HG03378 (cell line): ENCODE measurements at regions not wholly inside any gene's neighbourhood (a gene's known extent, or its start where the extent isn't known, plus 50 kb on each side); places are given as distances from the start of the nearest gene placed in this dataset.

Experiments used
- ATAC-seq: cut with Tn5 transposase; IDR thresholded peaks from one replicate; pipeline ENCODE4 v1.9.1; 2021; ENCODE audit warnings: mild to moderate bottlenecking, moderate library complexity; ENCODE audit not compliant: unreplicated experiment

GRCh38 chr2:180662941-180663471 lies 317.4 kb upstream of the UBE2E3 start:
- ATAC-seq, result no peak

GRCh38 chr2:180662521-180662920 lies 317.9 kb upstream of the UBE2E3 start:
- ATAC-seq, result no peak

DNA sequence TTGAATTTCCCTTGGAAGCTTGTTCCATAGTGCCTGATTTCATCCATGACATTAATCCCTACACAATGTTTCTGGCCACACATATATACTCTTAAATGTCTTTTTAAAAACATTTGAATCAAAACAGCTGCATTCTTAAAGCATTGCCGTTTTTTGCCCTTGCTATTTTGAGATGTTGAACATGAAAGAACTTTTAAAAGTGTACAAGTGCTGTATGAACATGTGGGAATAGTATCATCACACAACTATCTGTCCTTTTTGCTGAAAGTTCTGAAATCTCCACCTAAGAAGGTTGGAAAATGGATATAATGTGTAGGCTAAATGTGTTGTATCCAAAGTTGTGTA lies 318.7 kb upstream of the UBE2E3 start:
- ATAC-seq, result no peak

DNA sequence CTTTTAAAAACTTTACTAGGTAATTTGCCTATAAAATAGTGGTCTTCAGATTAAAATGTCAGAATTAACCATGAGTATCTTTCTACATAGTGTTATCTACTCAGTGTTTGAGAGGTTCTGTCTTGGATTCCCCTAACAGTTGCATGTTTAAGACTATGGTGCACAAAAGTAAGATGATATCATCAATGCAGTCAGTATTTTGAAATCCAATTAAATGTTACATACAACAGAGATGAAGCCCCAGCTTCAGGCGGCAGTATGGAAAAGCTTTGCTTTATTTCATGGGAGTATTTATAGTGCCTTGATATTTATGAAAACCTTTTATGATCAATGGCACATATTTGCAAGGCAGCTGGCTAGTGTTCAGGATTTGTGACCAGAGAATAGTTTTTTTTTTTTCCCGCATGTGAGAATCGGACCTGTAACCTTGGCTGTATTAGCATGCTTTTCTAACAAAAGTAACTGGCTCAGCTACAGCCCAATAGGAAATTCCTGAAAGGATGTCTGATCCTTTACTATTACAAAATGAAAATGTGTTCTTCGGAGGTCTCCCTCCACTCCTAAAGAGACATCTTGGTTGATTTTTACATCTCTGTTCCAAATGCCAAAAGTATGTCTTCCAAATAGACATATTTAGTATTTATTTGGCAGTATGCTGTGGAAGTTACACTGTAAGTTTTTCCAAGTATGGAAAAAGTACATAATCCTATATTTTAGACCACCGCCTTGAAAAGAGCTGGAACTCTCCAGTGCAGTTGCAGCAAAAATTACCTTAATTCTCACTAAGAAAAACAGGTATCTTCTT lies 319.3 kb upstream of the UBE2E3 start:
- ATAC-seq, result no peak

GRCh38 chr2:180660207-180660606 lies 320.2 kb upstream of the UBE2E3 start:
- no peak for ATAC-seq

DNA sequence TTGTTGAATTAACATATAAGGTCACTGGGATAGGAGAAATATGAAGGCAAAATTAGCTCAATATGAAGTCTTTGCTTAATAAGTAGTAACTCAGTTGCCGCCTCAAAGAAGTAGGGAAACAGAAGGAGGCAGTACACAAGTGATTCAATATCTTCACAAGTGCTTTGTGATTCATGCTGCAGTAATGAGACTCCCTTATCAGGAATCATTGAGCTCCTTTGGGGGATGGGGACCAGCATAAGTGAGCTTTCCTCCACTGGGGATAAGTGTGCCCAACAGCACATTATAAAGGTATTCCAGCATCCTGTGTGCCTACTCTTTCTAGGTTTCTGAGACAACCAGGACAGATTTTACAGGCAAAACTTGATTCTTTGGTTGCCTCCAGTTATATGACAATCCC lies 323.4 kb upstream of the UBE2E3 start:
- ATAC-seq, result no peak

GRCh38 chr2:180656455-180656847 lies 324.0 kb upstream of the UBE2E3 start:
- no peak for ATAC-seq

- no peak for ATAC-seq
Observed at GRCh38 chr2:180655842-180656454, 324.5 kb upstream of the UBE2E3 start.

DNA sequence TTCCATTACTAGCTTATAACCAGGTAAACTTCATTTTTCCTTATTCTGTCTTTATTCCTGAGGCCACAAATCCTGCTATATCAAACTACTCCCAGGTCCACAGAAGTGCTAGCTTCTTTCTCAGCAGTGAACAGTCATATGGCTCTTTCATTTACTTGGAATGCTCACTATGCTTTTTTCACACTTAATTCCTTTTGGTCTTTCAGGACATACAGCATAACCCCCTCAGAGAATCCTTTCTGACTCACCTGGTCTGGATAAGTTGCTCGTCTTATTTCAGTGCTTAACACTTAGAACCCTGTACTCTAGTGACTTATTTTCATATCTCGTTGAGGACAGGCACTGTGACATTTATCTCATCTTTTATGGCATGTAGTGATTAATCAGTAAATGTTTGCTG lies 325.0 kb upstream of the UBE2E3 start:
- no peak for ATAC-seq

DNA sequence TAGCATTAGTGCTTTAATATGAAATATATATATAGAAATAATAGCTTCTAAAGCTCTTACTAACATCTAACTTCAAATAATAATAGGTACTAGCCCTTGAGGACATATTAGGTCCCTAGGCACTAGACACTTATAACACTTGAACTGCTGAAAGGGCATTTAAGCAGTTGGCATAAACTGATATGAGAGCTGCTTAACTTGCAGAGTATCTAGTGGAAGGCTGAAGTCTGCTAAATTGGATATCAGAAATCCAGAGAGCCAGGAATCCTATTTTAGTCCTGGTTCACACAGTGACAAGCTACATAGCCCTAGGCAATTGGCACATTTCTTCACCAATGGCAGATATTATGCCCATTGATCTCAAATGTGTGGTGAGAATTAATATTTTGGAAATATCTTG lies 326.9 kb upstream of the UBE2E3 start:
- ATAC-seq, result no peak

DNA sequence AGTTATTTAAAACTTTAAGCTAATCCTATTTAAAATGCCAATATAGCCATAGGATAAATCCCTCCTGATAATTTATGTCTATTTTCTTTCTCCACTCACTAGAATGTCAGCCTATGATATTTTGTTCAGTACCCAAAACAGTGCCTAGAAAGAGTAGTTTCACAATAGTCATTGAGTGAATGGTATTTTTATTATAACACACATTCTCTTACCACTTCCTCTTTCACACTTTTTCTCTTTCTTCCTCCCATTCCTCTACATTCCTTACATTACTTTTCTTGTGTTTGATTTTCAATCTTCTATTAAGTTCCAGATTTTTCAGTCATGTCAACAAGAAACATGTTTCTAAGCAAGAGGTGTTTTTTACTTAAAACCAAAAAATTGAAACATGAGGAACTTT lies 327.6 kb upstream of the UBE2E3 start:
- ATAC-seq, result no peak

DNA sequence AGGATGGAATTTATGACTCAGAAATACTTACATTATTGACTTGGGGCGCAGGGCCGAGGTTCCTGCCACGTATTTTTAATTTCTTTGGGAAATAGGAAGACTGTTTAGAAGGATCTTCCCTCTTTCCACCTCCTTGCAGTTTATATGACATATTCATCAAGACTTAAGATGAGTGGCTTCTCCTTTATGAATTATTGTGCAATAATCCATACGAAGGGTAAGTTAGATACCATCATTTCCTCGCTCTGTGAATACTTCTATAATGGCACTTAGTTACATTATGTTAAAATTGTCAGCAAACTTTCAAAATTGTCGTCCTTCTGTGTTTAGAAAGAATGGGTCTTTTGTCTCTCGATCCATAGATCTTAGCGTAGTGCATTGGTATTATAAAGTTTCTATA lies 328.8 kb upstream of the UBE2E3 start:
- no peak for ATAC-seq

DNA sequence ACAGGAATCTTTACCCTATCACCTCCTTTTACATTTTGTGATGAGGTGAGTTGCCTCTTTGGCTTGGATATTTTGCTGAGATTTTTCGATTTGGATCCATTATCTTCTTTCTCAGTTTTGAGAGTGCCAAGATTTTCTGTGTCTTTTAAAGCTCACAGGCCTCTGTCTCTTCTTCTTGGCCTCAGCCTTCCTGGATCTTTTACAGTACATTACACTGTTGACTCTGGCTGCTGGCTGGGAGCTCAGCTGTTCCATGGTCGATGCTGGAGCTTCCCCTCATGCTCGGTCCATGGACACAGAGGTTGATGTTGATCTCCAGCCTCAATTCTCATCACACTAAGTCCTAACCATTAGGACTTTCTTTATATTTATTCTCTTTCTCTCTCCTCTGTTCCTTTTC lies 332.8 kb upstream of the UBE2E3 start:
- ATAC-seq, result no peak

DNA sequence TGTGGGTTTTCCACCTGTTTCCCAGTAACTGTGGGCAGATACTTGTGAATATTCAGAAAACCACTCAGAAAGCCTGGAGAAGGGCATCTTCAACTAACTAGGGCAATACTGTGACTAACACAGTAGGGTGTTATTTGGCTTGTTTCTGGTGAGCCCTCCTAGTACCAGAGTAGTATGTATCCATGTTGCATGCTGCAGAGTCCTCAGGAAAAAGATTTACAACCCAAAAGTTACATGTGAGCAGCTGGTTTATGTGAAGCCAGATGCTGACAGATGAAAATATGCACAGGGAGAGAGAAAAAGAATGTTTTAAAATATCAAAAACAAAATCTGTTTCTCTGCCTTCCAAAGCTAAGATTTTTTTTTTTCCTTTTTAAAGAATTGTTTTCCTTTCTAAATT lies 333.2 kb upstream of the UBE2E3 start:
- no peak for ATAC-seq

DNA sequence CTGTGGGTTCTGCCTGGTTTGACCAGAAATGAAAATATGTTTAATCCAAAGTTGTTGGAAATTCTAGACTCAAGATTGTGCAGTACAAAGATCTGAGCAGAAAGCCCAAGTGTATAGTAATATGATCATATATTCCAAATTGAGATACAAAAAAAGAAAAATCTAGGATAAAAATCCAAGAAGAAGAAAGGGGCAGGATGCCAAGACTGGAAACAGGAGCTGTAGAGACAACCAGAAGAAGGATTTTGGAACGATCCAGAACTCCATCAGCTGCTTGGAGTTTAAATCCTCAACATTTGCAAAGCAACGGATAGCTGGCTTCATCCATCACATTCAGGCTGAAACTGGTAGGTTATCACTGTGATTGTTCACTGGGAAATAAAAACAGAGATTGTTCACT lies 333.6 kb upstream of the UBE2E3 start:
- ATAC-seq, result no peak

DNA sequence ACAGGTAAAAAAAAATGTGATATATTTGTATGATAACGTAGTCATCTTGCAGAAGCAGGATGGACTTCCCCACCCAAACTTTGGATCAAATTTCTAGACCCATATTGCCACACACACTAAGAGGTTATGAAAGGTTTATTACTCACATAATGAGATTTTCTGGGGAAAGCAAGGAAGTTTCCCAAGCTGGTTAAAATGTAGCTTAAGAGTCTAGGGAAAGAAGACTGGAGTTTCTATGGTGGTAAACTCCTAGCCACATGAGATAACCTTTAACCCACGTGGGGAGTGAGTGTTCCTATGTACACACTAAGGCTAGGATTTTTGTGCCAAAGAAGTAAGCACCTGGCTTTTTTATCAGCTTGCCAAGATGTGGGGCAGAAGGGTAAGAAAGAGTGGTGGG lies 335.7 kb upstream of the UBE2E3 start:
- no peak for ATAC-seq

GRCh38 chr2:180630756-180631155 lies 349.6 kb upstream of the UBE2E3 start:
- no peak for ATAC-seq

- ATAC-seq, result no peak
Observed at GRCh38 chr2:180625006-180625844, 355.2 kb upstream of the UBE2E3 start.

GRCh38 chr2:180621941-180622918 lies 358.2 kb upstream of the UBE2E3 start:
- ATAC-seq, result no peak

- ATAC-seq, result no peak
Observed at GRCh38 chr2:180621366-180621765, 359.0 kb upstream of the UBE2E3 start.

DNA sequence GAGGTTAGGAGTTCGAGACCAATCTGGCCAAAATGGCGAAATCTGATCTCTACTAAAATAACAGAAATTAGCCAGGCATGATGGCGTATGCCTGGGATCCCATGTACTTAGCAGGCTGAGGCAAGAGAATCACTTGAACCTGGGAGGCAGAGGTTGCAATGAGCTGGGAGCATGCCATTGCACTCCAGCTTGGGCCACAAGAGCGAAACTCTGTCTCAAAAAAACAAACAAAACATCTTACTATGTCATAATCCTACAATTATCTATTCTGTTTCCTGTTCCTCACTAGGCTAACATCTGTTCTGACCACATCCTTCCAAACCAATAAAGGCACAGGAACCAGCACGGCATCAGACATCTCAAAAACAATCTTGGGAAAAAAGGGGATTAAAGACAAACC lies 361.8 kb upstream of the UBE2E3 start:
- ATAC-seq, result no peak
